AG08396 (cell line): ENCODE measurements at regions not wholly inside any gene's neighbourhood (a gene's known extent, or its start where the extent isn't known, plus 50 kb on each side); places are given as distances from the start of the nearest gene placed in this dataset.

Experiments used
- DNase-seq: peaks from one replicate; pipeline ENCODE4 v3.0.0; 2012; ENCODE audit warnings: low spot score, mixed read lengths

- DNase-seq: peak; percentile 4
Measured at GRCh38 chrX:65034292-65034667, 58.0 kb upstream of the ZC4H2 start.
